GM12878 (cell line): ENCODE measurements at regions not wholly inside any gene's neighbourhood (a gene's known extent, or its start where the extent isn't known, plus 50 kb on each side); places are given as distances from the start of the nearest gene placed in this dataset.

Source experiments
- ATAC-seq: fragments of 200-7000 bp; cut with Tn5 transposase; 3 replicates; pipeline ENCODE4 v1.9.1; 2020; ENCODE audit warnings: mild to moderate bottlenecking, moderate library complexity
- BruUV-seq: library from RNA; stranded (reverse); fragments of 400-500 nt; replicated peaks from 2 replicates; lab custom pipeline; 2021; lab: Mats Ljungman, UMichigan
- CTCF ChIA-PET: fragments of 300-600 bp; sonication (Branson Sonifier 250); formaldehyde crosslinking; extraction: SDS; loops from one replicate; lab custom pipeline; 2021; ENCODE audit warnings: inconsistent platforms; lab: Yijun Ruan, JAX
- POLR2A ChIA-PET: fragments of 350-600 bp; formaldehyde crosslinking; extraction: SDS; loops from one replicate; lab custom pipeline; 2021; ENCODE audit warnings: inconsistent platforms; lab: Charles Lee
- RAD21 ChIA-PET: fragments of 300-600 bp; sonication (Branson Sonifier 250); formaldehyde crosslinking; loops from one replicate; lab custom pipeline; 2023; ENCODE audit warnings: antibody characterized with exemption; ENCODE audit not compliant: unreplicated experiment; lab: Charles Lee
- SMC1A ChIA-PET: fragments of 300-600 bp; sonication (Branson Sonifier 250); formaldehyde crosslinking; loops from one replicate; lab custom pipeline; 2023; ENCODE audit not compliant: unreplicated experiment, uncharacterized antibody; lab: Charles Lee
- DNase-seq: peaks from one replicate; pipeline ENCODE4 v3.0.0-alpha.2; 2011; ENCODE audit warnings: low read depth, low spot score
- FAIRE-seq: peaks from 3 replicates; lab custom pipeline; 2011; peaks lifted over from hg19 to GRCh38; lab: Jason Lieb, UNC
- H2AFZ ChIP-seq: 2 replicates; pipeline ENCODE4 v1.6.0; 2011; ENCODE audit warnings: low read depth, low read length, control low read depth; ENCODE audit not compliant: control insufficient read depth
- H3K27ac ChIP-seq: 2 replicates; pipeline ENCODE4 v1.5.1; 2011; ENCODE audit warnings: control low read depth; ENCODE audit not compliant: control insufficient read depth, insufficient read depth
- H3K27me3 ChIP-seq, 2 experiments: replicated peaks in 1 of 2; 2 replicates each; pipeline versions ENCODE4 v1.6.0 to v1.6.1; 2011; ENCODE audit warnings: low read length in 1 of 2; ENCODE audit not compliant: control insufficient read depth in 2 of 2, insufficient read depth in 2 of 2
- H3K36me3 ChIP-seq, 2 experiments: 2 replicates each; pipeline ENCODE4 v1.5.1; 2011; ENCODE audit warnings: low read length in 1 of 2; ENCODE audit not compliant: control insufficient read depth in 2 of 2, insufficient read depth in 2 of 2
- H3K4me1 ChIP-seq: 2 replicates; pipeline ENCODE4 v1.6.1; 2011; ENCODE audit warnings: mild to moderate bottlenecking, low read length, moderate library complexity, mixed read lengths; ENCODE audit not compliant: control insufficient read depth, insufficient read depth
- H3K4me2 ChIP-seq: 2 replicates; pipeline ENCODE4 v1.6.0; 2011; ENCODE audit warnings: control low read depth; ENCODE audit not compliant: control insufficient read depth, insufficient read depth
- H3K4me3 ChIP-seq: fragments of 200-600 bp; sonication (generic); 2 replicates; pipeline ENCODE4 v1.5.1; 2016
- H3K79me2 ChIP-seq: 2 replicates; pipeline ENCODE4 v1.6.0; 2011; ENCODE audit warnings: low read length; ENCODE audit not compliant: control insufficient read depth, insufficient read depth
- H3K9ac ChIP-seq: 2 replicates; pipeline ENCODE4 v1.8.0; 2011; ENCODE audit warnings: low read length, control low read depth, mixed read lengths; ENCODE audit not compliant: control insufficient read depth, insufficient read depth
- H3K9me3 ChIP-seq: replicated peaks from 3 replicates; pipeline ENCODE4 v1.5.1; 2011; ENCODE audit warnings: mild to moderate bottlenecking, low read length; ENCODE audit not compliant: control insufficient read depth, insufficient read depth
- H4K20me1 ChIP-seq: 2 replicates; pipeline ENCODE4 v1.6.0; 2011; ENCODE audit not compliant: control insufficient read depth, insufficient read depth
- ASH2L ChIP-seq: fragments of 300-600, 200-600 bp; sonication (generic); IDR thresholded peaks from 2 replicates; pipeline ENCODE4 v1.6.1; 2017; ENCODE audit warnings: low read depth, mild to moderate bottlenecking, borderline replicate concordance
- BCL11A ChIP-seq: IDR thresholded peaks from 2 replicates; pipeline ENCODE4 v1.6.1; 2011; ENCODE audit warnings: low read depth, low read length
- CHD1 ChIP-seq: IDR thresholded peaks from 2 replicates; pipeline ENCODE4 v1.6.1; 2012; ENCODE audit warnings: low read depth, low read length, improper control_type of control experiment
- E4F1 ChIP-seq: fragments of 450-650 bp; IDR thresholded peaks from 2 replicates; pipeline ENCODE4 v1.6.1; 2018; ENCODE audit warnings: borderline replicate concordance, mild to moderate bottlenecking; ENCODE audit not compliant: partially characterized antibody
- HDAC6 ChIP-seq: fragments of 200-600 bp; sonication (generic); IDR thresholded peaks from one replicate; pipeline ENCODE4 v1.8.0; 2017; ENCODE audit warnings: antibody characterized with exemption; ENCODE audit not compliant: unreplicated experiment
- MEF2A ChIP-seq: IDR thresholded peaks from 2 replicates; pipeline ENCODE4 v1.6.1; 2011; ENCODE audit warnings: low read depth, mild to moderate bottlenecking, low read length, moderate library complexity; ENCODE audit not compliant: insufficient read depth
- MTA2 ChIP-seq: fragments of 450-650 bp; IDR thresholded peaks from 2 replicates; pipeline ENCODE4 v1.6.1; 2016; ENCODE audit warnings: low read depth, mild to moderate bottlenecking, moderate library complexity
- NBN ChIP-seq: fragments of 450-650 bp; IDR thresholded peaks from 2 replicates; pipeline ENCODE4 v1.6.1; 2016
- POLR2A ChIP-seq: IDR thresholded peaks from 2 replicates; pipeline ENCODE4 v1.6.1; 2011; ENCODE audit warnings: low read depth, mild to moderate bottlenecking, low read length
- REST ChIP-seq: IDR thresholded peaks from 2 replicates; pipeline ENCODE4 v1.6.1; 2012; ENCODE audit warnings: mild to moderate bottlenecking, low read depth, low read length
- RFX5 ChIP-seq: IDR thresholded peaks from 2 replicates; pipeline ENCODE4 v1.6.1; 2011; ENCODE audit warnings: low read depth, low read length, improper control_type of control experiment
- SREBF1 ChIP-seq: IDR thresholded peaks from 2 replicates; pipeline ENCODE4 v1.6.1; 2012; ENCODE audit warnings: mild to moderate bottlenecking, low read length
- TAF1 ChIP-seq: IDR thresholded peaks from 2 replicates; pipeline ENCODE4 v1.6.1; 2011; ENCODE audit warnings: mild to moderate bottlenecking, low read depth, low read length, borderline replicate concordance
- USF2 ChIP-seq: IDR thresholded peaks from 2 replicates; pipeline ENCODE4 v1.6.1; 2011; ENCODE audit warnings: low read depth, low read length, improper control_type of control experiment, borderline replicate concordance
- YY1 ChIP-seq: IDR thresholded peaks from 2 replicates; pipeline ENCODE4 v1.6.1; 2011; ENCODE audit warnings: low read depth, mild to moderate bottlenecking, low read length
- ZNF274 ChIP-seq: IDR thresholded peaks from one replicate; pipeline ENCODE4 v1.8.0; 2011; ENCODE audit not compliant: insufficient read length, insufficient read depth
- ZZZ3 ChIP-seq: IDR thresholded peaks from 2 replicates; pipeline ENCODE4 v1.6.1; 2011; ENCODE audit warnings: low read depth; ENCODE audit not compliant: control insufficient read depth, insufficient read length
- WGBS: methylation state at CpG from one replicate; pipeline ENCODE4 v1.1.6; 2016; ENCODE audit warnings: low lambda C conversion rate; ENCODE audit not compliant: insufficient replicate concordance, insufficient coverage; ENCODE audit errors: missing lambda C conversion rate; 5-methylcytosine and 5-hydroxymethylcytosine counted together
- in situ Hi-C: fragments of 300-500 bp; cut with MboI; formaldehyde crosslinking; loops from 9 replicates; pipeline ENCODE4 v1.14.3; 2018; ENCODE audit warnings: mixed read lengths
- intact Hi-C: fragments of 100-400 bp; cut with micrococcal nuclease; formaldehyde crosslinking; loops from one replicate; pipeline ENCODE4 v1.14.2; 2022; ENCODE audit not compliant: unreplicated experiment
- TF ChIP-seq, protein P1 (sequence below): IDR thresholded peaks from 2 replicates; pipeline ENCODE4 v1.6.1; 2012; ENCODE audit warnings: low read length, inconsistent platforms

GRCh38 chr1:181205901-181206300 is 117.4 kb downstream of the IER5 start:
- no peaks in the 10 kb centered on the region for H3K79me2 ChIP-seq
- H3K4me2 ChIP-seq = no peak overlapping the region
- H4K20me1 ChIP-seq = no peaks in the 10 kb centered on the region
- H3K36me3 ChIP-seq = no peaks in the 10 kb centered on the region
- H2AFZ ChIP-seq = no peak overlapping the region
- ChIA-PET RAD21 (no interaction called here), SMC1A (no interaction called here)
- H3K27me3 ChIP-seq = peaks cover 0 to 2% of the 10 kb centered on the region in 2 experiments; a peak in 1 of 4 replicates
- no peaks in the 10 kb centered on the region for H3K4me1 ChIP-seq
- no peak overlapping the region for H3K9ac ChIP-seq
- intact Hi-C loops = no loop called here
- no peak for FAIRE-seq
- H3K4me3 ChIP-seq = no peak overlapping the region
- BruUV-seq = no TSS peak
- TF ChIP-seq ASH2L = no peak
- no peak for TF ChIP-seq RFX5
- no peak for TF ChIP-seq MTA2
- TF ChIP-seq, protein P1, sequence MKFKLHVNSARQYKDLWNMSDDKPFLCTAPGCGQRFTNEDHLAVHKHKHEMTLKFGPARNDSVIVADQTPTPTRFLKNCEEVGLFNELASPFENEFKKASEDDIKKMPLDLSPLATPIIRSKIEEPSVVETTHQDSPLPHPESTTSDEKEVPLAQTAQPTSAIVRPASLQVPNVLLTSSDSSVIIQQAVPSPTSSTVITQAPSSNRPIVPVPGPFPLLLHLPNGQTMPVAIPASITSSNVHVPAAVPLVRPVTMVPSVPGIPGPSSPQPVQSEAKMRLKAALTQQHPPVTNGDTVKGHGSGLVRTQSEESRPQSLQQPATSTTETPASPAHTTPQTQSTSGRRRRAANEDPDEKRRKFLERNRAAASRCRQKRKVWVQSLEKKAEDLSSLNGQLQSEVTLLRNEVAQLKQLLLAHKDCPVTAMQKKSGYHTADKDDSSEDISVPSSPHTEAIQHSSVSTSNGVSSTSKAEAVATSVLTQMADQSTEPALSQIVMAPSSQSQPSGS = no peak
- no peak for TF ChIP-seq CHD1
- no peak for TF ChIP-seq HDAC6
- TF ChIP-seq YY1 = no peak
- TF ChIP-seq BCL11A = no peak
- no peak for TF ChIP-seq ZNF274
- TF ChIP-seq MEF2A = no peak
- no peak for TF ChIP-seq SREBF1
- no peak for TF ChIP-seq E4F1
- no peak for TF ChIP-seq TAF1
- no peak for TF ChIP-seq ZZZ3
- no peak for TF ChIP-seq NBN
- TF ChIP-seq POLR2A = no peak
- TF ChIP-seq USF2 = no peak
- TF ChIP-seq REST = no peak
- TF ChIP-seq, all 136 proteins: peak for 0
- ChIA-PET POLR2A (no interaction called here), CTCF (no interaction called here)
- in situ Hi-C loops = no loop called here
- WGBS = 36% methylated on average over 10 of the region's 10 CpGs
- no peak for ATAC-seq
- no peaks in the 10 kb centered on the region for H3K9me3 ChIP-seq
- no peak overlapping the region for H3K27ac ChIP-seq
- no peak for DNase-seq
